GM19468 (cell line): ENCODE measurements at regions not wholly inside any gene's neighbourhood (a gene's known extent, or its start where the extent isn't known, plus 50 kb on each side); places are given as distances from the start of the nearest gene placed in this dataset.

ENCODE experiments used
- ATAC-seq: cut with Tn5 transposase; IDR thresholded peaks from one replicate; pipeline ENCODE4 v1.9.1; 2021; ENCODE audit warnings: mild to moderate bottlenecking, moderate library complexity, moderate number of reproducible peaks; ENCODE audit not compliant: unreplicated experiment; ENCODE audit errors: extremely low read depth

DNA sequence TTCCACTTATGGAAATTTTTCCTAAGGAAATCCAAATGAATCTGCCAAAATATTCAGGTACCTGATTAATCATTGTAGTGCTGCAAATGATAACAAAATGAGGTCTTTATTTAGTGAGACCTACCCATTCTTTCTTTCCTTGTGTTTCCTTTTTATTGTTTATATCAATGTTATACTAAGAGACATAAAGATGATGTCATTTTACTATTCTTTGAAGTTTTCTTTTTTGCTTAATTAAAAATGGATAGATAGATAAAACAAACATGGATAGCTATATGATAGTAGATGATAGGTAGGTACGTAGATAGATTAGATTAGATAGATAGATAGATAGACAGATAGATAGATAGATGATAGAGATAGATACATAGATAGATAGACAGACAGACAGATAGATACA lies 669.5 kb upstream of the TBX3 start:
- ATAC-seq: no peak

GRCh38 chr12:115351514-115352077 lies 667.6 kb upstream of the TBX3 start:
- ATAC-seq: no peak

- no peak for ATAC-seq
These were observed 665.7 kb upstream of the TBX3 start for GRCh38 chr12:115349711-115350110.

DNA sequence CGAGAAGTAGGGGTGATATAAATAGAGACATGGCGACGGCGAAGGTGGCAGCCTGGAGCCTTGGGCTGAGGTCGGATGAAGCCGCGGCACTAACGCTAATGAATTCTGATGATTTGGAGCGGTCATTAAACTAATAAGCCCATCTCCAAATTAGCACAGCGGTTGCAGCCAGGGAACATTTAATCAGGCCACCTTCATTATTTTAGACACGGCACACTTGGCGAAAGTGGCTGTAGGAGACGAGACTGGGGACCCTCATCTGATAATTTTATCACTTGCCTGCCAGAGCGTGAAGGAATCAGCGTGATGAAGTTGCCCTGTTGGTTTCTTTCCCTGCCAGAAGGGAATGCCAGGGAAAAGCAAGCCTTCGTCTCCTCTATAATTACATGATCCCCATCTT lies 664.3 kb upstream of the TBX3 start:
- no peak for ATAC-seq

- ATAC-seq: no peak
These were observed 659.6 kb upstream of the TBX3 start for GRCh38 chr12:115343601-115344000.

DNA sequence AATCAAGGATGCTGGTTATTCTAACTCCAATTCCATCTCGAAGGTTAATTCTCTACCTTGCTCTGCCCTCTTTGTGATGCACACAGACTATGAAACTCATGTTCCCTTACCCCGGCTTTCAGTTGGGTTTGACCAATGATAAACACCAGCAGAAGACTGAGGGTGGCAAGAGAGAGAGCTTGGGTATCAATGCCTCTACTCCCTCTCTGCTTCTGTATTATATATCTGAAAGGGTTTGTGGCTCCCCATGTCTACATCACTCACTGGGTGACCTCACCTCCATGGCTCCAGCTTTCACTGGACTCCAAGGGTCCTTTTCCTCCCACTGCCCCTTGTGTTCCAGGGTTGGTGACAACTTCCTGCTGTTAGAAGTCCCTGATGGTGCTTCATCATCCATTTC lies 659.0 kb upstream of the TBX3 start:
- ATAC-seq: no peak

DNA sequence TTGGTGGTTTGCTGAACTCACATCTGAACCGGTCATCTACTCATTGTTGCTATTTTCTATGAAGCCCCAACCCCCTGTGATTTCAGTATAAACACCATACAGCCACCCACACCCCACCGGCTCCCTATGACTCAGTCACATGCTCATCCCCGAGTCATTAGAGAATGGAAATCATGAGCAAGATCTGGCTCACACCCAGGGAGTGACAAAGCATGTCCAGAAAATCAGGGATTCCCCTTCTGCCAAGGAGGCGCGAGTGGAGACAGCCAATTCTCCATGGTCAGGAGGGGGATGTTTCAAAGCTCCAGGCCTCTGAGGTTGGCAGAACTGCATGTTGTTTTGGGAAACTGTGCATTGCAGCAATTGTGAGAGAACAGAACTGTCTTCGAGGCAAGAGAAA lies 657.5 kb upstream of the TBX3 start:
- ATAC-seq: no peak

DNA sequence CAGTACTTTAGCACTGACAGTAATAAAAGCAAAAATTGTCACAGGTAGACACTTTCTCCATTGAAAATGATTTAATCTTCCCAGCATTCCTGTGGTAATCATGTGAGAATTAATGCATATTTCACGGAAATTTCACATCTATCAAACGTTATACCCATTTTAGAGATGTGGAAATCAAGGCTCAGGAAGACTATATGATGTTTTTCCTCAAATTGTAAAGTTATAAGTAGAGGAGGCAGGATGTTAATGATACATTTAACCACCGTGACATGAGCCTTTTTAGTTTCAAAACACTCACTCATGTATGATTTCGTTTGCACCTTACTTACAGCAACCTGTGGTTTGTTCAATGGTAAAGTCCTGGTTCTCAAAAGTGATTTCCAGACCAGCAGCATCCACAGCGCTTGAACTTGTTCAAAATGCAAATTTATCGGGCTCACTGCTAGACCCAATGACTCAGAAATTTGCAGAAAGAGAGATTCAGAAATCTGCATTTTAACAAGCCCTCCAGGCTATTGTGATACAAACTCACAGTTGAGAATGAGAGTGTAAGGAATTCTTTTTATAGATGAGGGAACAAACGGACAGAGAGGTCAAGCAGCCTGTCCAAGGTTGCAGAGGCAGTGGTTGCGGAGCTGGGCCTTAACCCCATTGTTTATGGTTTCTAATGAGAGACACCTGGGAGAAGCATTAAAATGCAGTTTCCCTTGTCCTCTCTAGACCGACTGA lies 654.8 kb upstream of the TBX3 start:
- no peak for ATAC-seq

- no peak for ATAC-seq
These were observed 653.9 kb upstream of the TBX3 start for GRCh38 chr12:115337693-115338543.

- ATAC-seq: no peak
These were observed 652.5 kb upstream of the TBX3 start for GRCh38 chr12:115336506-115336905.

DNA sequence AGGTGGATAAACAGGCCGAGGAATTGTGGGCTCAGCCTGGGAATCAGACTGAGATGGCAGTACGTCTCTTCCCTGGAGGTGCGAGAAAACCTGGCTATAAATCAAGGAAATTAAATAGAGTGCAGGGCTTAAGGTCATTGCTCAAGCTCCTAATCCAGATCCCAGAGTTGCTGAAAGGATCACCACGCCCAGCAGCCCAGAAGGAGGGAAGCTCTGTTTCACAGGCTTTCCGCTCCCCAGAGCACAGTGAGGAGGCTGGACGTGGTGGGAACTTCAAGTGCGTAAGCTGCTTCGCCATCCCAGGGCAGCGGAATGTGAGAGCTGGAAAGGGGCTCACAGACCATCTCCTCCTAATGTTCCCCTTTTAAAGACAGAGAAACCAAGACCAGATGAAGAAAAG lies 651.6 kb upstream of the TBX3 start:
- ATAC-seq: no peak

DNA sequence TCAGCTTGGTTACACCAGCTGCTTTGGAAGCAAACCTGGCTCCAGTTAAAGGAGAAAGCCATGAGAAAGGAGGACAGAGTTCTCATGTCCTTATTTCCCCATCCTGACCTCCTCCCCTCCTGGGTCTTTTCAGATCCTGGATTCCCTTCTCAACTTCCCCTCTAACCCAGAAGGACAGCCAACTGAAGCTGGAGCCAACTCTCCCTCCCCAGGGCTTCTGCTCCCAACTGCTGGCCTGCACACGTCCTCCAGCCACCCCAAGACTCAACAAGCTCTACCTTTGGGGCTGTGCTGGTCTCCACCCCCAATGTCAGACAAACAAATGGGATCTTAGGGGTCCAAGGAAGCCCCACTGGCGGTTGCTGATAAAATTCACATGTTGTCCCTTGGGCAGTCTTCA lies 651.1 kb upstream of the TBX3 start:
- no peak for ATAC-seq

DNA sequence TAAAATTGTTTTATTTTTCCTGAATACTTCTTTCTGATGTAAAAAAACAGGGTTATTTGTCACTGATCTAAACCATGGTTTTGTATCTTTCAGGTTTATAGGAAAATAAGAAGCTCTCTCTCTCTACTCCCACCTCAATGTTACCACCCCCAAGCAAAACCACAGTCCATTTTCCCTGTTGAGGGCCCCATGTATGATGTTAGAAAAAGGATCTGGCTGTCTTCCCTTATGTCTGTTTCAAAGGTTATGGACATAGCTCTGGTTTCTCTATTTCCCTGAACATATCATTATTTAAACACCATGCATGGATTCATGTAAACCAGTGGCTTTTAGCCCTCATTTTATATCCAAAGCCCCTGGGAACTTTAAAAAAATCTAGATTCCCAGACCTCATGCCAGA lies 649.0 kb upstream of the TBX3 start:
- ATAC-seq: no peak

DNA sequence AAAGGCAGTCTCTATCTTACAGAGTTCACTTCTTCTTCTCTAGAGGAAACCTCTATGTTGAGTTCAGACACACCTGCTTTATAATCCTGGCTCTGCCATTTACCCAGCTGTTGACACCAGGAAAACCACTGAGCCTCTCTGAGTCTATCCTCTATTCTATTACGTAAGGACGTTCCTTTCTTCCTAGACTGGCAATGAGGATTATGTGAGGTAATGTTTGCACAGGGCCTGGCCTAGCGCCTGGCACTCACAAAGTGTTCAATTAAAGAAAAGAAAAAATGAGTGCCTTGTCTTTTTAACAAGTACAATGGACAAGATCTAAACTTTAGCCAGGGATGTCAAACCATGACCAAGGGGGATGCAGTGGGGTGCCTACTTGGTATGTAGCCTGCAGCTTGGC lies 641.9 kb upstream of the TBX3 start:
- ATAC-seq: no peak

DNA sequence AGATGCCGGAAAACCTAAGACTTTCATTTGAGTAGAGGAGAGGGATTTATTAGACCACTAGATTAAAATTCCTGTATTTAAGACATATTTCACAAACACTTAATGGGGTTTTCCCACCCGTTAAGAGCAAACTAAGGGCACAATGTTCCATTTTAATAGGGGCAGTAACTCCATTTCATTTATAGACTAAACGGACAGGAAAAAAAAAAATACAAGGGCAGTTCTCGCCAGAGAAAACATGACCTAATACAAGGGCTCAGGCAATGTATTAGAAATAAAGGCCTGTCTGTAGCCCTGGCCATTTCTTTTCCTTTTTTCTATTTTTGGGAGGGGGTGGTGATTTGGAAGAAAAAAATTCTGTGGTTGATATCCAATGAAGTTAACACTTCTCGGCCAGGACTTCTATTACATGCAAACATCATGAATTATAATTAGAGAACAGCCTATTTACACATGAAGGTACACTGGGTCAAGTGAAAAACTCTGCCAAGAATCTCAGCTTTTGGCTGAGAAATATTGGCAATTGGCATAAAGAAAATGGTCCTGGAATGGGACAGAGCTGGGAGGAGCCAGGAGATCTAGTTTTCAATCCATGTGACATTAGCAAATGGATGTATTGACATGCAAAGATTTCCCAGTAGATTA lies 641.1 kb upstream of the TBX3 start:
- no peak for ATAC-seq

DNA sequence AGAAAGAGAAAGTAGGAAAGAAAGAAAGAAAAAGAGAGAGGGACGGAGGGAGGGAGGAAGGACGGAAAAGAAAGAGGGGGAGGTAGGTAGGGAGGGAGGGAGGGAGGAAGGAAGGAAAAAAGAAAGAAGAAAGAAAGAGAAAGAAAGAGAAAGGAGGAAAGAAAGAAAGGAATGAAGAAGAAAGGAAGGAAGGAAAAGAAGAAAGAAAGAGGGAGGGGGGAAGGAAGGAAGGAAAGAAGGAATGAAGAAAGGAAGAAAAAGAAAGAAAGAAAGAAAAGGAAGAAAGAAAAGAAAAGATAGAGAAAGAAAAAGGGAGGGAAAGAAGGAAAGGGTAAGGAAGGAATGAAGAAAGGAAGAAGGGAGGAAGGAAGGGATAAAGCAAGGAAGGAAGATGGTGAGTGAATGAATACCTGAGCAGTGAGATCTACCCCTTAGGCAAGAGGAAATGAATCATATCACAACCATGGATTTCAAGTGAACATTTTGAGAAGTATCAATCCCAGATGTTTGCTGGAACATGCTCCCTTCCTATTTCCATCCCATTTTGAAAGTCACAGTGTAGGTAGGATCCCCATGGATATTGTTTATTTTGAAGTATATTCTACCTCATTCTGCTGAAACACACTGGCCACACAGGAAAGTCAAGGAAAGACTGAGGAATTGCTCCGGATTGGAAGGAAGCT lies 639.4 kb upstream of the TBX3 start:
- ATAC-seq: no peak

DNA sequence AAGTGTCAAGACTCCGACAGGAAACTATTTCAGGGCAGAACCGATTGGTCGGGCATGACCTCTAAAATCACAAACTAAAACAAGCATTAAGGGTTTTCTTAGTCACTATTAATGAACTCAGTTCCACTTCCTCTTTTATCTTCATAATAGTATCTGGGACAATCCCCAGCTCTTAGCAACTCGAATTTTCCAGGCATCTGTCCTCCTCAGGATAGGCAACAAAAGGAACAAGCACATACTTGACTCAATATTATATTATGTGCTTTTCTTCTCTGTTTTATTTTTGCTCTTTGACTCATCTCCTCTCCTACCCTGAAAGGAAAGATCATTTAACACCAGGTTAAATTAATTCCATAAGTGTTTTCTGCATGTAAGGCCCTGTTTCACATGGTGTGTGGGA lies 638.3 kb upstream of the TBX3 start:
- no peak for ATAC-seq

- ATAC-seq: no peak
These were observed 637.0 kb upstream of the TBX3 start for GRCh38 chr12:115320967-115321366.

DNA sequence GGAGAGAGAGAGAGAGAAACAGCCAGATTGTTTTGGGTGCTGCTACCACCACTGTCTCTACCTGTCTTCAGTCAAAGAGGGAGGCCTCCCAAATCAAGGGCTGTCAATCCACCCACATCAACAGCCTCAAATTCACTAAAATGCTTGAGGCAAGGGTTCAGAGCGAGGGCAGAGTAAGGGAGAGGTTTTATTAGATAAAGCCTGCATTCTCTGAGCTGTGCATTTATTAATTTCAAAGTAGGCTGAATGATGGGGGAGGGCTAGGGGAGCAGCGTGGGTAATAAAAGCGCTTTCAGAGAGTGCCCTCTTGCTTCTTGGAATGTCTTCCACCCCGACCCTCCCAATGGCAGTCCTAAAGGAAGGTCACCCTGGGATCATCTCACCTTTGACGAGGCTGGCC lies 636.5 kb upstream of the TBX3 start:
- no peak for ATAC-seq

DNA sequence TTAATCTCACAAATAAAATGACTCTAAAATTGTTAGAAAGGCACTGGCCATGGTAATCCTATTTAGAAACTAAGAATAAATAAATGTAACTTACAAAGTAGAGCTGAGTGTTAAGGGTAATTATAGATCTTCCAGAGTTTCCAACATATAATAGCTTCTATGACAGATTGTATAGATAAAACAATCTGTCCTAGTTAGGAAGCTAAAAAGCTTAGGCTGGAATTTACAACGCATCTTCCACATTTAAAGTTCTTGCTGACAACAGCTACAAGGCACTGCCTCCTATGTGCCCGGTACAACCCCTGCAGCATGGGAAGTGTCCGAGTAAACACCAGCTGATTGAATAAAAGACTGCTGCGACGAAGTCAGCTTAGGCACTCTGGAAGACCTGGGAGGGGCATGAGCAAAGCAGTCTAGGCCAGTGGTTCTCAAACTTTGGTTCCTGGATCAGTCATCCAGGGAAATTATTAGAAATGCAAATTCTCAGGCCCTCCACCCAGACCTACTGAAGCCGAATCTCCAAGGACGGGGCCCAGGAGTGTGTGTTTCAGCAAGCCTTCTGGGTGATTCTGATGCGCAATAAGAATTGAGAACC lies 635.6 kb upstream of the TBX3 start:
- no peak for ATAC-seq
